B cell (primary cell): ENCODE measurements at regions not wholly inside any gene's neighbourhood (a gene's known extent, or its start where the extent isn't known, plus 50 kb on each side); places are given as distances from the start of the nearest gene placed in this dataset.

Source experiments
- ATAC-seq: fragments of 200-7000 bp; cut with Tn5 transposase; one replicate; pipeline ENCODE4 v1.10.0; 2021; ENCODE audit warnings: low read depth, mild to moderate bottlenecking, moderate number of reproducible peaks, moderate library complexity
- CTCF ChIA-PET: fragments of 350-600 bp; sonication (Branson Sonifier 250); formaldehyde crosslinking; loops from one replicate; lab custom pipeline; 2021; ENCODE audit warnings: antibody characterized with exemption, inconsistent platforms; lab: Charles Lee
- POLR2A ChIA-PET: fragments of 350-600 bp; sonication (Branson Sonifier 250); formaldehyde crosslinking; loops from one replicate; lab custom pipeline; 2021; ENCODE audit warnings: antibody characterized with exemption; lab: Charles Lee
- DNase-seq: peaks from one replicate; pipeline ENCODE4 v3.0.0; 2013
- H2AFZ ChIP-seq: 2 replicates; pipeline ENCODE4 v1.6.1; 2012; ENCODE audit warnings: mild to moderate bottlenecking, low read depth, low read length; ENCODE audit not compliant: insufficient read depth, poor library complexity, severe bottlenecking
- H3K27ac ChIP-seq, 2 donors: 1 replicate in 1 of 2; 2 replicates in 1 of 2; pipeline ENCODE4 v1.5.1; 2012 to 2013; ENCODE audit warnings: low read length in 2 of 2, mild to moderate bottlenecking in 2 of 2, moderate library complexity in 1 of 2
- H3K27me3 ChIP-seq, 4 experiments: fragments of 200-600 bp in 1 of 4; sonication (generic) in 1 of 4; replicated peaks in 1 of 4; 1 replicate in 2 of 4; 2 replicates in 2 of 4; pipeline versions ENCODE4 v1.6.1 to v1.7.0; 2013 to 2016; ENCODE audit warnings: low read length in 3 of 4, mild to moderate bottlenecking in 2 of 4, mixed read lengths in 1 of 4, moderate library complexity in 1 of 4; ENCODE audit not compliant: insufficient read depth in 4 of 4, control insufficient read depth in 3 of 4; ENCODE audit errors: control extremely low read depth in 1 of 4
- H3K36me3 ChIP-seq, 2 experiments: replicated peaks in 1 of 2; 1 replicate in 1 of 2; 2 replicates in 1 of 2; pipeline versions ENCODE4 v1.6.1 to v1.7.1; 2013; ENCODE audit warnings: low read length in 1 of 2; ENCODE audit not compliant: insufficient read depth in 2 of 2, control insufficient read depth in 1 of 2; ENCODE audit errors: control extremely low read depth in 1 of 2, extremely low read depth in 1 of 2
- H3K4me1 ChIP-seq, 2 donors: fragments of 200-600 bp in 1 of 2; sonication (generic) in 1 of 2; 1 replicate in 1 of 2; 2 replicates in 1 of 2; pipeline versions ENCODE4 v1.5.1 to v1.6.1; 2013 to 2017; ENCODE audit warnings: low read length in 2 of 2; ENCODE audit not compliant: control insufficient read depth in 2 of 2, insufficient read depth in 2 of 2
- H3K4me2 ChIP-seq: replicated peaks from 2 replicates; pipeline ENCODE3; 2012; ENCODE audit warnings: mild to moderate bottlenecking, low read depth, low read length; ENCODE audit not compliant: poor library complexity, severe bottlenecking
- H3K4me3 ChIP-seq, 5 experiments: fragments of 200-600 bp in 1 of 5; sonication (generic) in 1 of 5; 1 replicate in 3 of 5; 2 replicates in 2 of 5; pipeline versions ENCODE4 v1.5.1 to v1.7.0; 2011 to 2016; ENCODE audit warnings: low read length in 4 of 5, mild to moderate bottlenecking in 4 of 5, low read depth in 2 of 5, control low read depth in 1 of 5, moderate library complexity in 1 of 5; ENCODE audit not compliant: insufficient read depth in 1 of 5; ENCODE audit errors: control extremely low read depth in 1 of 5, extremely low read depth in 1 of 5
- H3K79me2 ChIP-seq: fragments of 200-600 bp; sonication (generic); one replicate; pipeline ENCODE4 v1.6.0; 2016; ENCODE audit warnings: low read length; ENCODE audit not compliant: control insufficient read depth, insufficient read depth
- H3K9ac ChIP-seq: fragments of 200-600 bp; sonication (generic); 2 replicates; pipeline ENCODE4 v1.6.1; 2017; ENCODE audit warnings: mild to moderate bottlenecking, low read length, moderate library complexity
- H3K9me3 ChIP-seq, 3 donors: one replicate each; pipeline versions ENCODE4 v1.6.1 to v1.7.1; 2013; ENCODE audit warnings: low read length in 2 of 3; ENCODE audit not compliant: control insufficient read depth in 2 of 3, insufficient read depth in 1 of 3; ENCODE audit errors: control extremely low read depth in 1 of 3
- H4K20me1 ChIP-seq: 2 replicates; pipeline ENCODE4 v1.6.0; 2012; ENCODE audit warnings: mild to moderate bottlenecking, low read length; ENCODE audit not compliant: insufficient read depth, control insufficient read depth, poor library complexity, severe bottlenecking
- H3K27ac Mint-ChIP-seq: one replicate; pipeline ENCODE4 v1.8.0; 2021; ENCODE audit warnings: mixed read lengths
- H3K27me3 Mint-ChIP-seq: one replicate; pipeline ENCODE4 v1.8.0; 2021; ENCODE audit warnings: mixed read lengths
- H3K4me1 Mint-ChIP-seq: one replicate; pipeline ENCODE4 v1.8.0; 2021; ENCODE audit warnings: mixed read lengths
- H3K4me3 Mint-ChIP-seq: one replicate; pipeline ENCODE4 v1.8.0; 2021; ENCODE audit warnings: mixed read lengths
- H3K9me3 Mint-ChIP-seq: one replicate; pipeline ENCODE4 v1.8.0; 2022; ENCODE audit warnings: mixed read lengths; ENCODE audit not compliant: insufficient read depth
- EZH2 ChIP-seq: IDR thresholded peaks from 2 replicates; pipeline ENCODE4 v1.6.1; 2012; ENCODE audit warnings: borderline replicate concordance, low read depth, mild to moderate bottlenecking, moderate library complexity, low read length; ENCODE audit not compliant: insufficient read depth, poor library complexity, severe bottlenecking
- WGBS: methylation state at CpG from one replicate; pipeline ENCODE4 v1.1.5; 2013; ENCODE audit warnings: missing lambda C conversion rate; ENCODE audit not compliant: insufficient coverage; 5-methylcytosine and 5-hydroxymethylcytosine counted together
- intact Hi-C: fragments of 100-400 bp; cut with micrococcal nuclease; formaldehyde crosslinking; loops from one replicate; pipeline ENCODE4 v1.10.0; 2022
- TF ChIP-seq, protein P1 (sequence below): fragments of 200-600 bp; IDR thresholded peaks from one replicate; pipeline ENCODE4 v1.8.0; 2022; ENCODE audit warnings: antibody characterized with exemption, mild to moderate bottlenecking

DNA sequence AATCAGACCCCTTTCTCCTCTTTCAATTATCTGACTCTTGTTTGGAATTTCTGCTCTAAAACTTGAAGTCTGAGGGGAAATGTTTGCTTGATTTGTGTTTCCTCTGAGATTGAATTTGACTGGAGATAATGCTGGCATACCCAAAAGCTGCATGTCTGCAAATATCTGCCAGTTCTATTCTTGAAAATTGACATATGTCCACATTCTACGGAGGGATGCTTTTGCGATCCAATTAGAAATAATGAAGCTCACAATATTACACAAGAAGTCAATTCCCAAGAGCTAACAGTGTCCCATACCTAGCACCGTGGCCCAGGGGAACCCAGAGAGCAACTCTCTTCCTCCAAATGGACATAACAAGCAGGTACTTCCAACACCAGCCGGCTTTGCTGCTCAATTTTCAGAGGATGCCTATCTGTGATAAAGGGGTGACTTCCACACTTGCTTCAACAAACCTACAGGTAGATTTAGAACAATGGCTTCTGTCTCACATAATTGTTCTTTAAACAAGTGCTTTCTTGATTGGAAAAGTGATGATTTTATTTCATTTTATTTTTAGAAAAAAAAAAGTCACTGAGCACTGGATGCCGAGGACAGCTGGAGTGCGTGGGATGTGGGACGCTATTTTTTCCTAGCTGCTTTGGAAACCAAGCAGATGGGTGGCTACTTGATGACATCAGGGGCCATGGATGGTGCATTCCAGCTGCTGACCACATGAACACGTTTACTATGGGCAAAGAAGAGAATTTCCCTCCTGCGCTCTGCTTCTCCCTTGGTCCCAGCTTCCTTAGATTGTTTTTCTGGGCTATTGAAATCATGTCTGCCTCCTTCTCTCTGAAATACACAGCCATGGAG is 488.9 kb downstream of the RNF144A start:
- ChIA-PET CTCF (no interaction called here), POLR2A (no interaction called here)
- Histone ChIP-seq H3K4me2 (no peak overlapping the region), H3K4me1 (no peaks in the 10 kb centered on the region), H4K20me1 (no peaks in the 10 kb centered on the region), H2AFZ (no peak overlapping the region), H3K36me3 (no peaks in the 10 kb centered on the region), H3K4me3 (no peak overlapping the region), H3K9me3 (no peaks in the 10 kb centered on the region), H3K27me3 (no peaks in the 10 kb centered on the region), H3K9ac (no peak overlapping the region), H3K27ac (no peak overlapping the region), H3K79me2 (no peaks in the 10 kb centered on the region)
- whole genome bisulfite sequencing: 92% methylated on average over 7 of the region's 9 CpGs
- no peak for DNase-seq
- H3K27ac Mint-ChIP-seq: no peak overlapping the region
- ATAC-seq: no peak
- peaks cover 12% of the 10 kb centered on the region for H3K27me3 Mint-ChIP-seq
- H3K4me1 Mint-ChIP-seq: no peaks in the 10 kb centered on the region
- intact Hi-C loops: no loop called here
- no peaks in the 10 kb centered on the region for H3K9me3 Mint-ChIP-seq
- TF ChIP-seq, protein P1, sequence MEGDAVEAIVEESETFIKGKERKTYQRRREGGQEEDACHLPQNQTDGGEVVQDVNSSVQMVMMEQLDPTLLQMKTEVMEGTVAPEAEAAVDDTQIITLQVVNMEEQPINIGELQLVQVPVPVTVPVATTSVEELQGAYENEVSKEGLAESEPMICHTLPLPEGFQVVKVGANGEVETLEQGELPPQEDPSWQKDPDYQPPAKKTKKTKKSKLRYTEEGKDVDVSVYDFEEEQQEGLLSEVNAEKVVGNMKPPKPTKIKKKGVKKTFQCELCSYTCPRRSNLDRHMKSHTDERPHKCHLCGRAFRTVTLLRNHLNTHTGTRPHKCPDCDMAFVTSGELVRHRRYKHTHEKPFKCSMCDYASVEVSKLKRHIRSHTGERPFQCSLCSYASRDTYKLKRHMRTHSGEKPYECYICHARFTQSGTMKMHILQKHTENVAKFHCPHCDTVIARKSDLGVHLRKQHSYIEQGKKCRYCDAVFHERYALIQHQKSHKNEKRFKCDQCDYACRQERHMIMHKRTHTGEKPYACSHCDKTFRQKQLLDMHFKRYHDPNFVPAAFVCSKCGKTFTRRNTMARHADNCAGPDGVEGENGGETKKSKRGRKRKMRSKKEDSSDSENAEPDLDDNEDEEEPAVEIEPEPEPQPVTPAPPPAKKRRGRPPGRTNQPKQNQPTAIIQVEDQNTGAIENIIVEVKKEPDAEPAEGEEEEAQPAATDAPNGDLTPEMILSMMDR: no peak
- no peak for TF ChIP-seq EZH2
- H3K4me3 Mint-ChIP-seq: no peak overlapping the region

DNA sequence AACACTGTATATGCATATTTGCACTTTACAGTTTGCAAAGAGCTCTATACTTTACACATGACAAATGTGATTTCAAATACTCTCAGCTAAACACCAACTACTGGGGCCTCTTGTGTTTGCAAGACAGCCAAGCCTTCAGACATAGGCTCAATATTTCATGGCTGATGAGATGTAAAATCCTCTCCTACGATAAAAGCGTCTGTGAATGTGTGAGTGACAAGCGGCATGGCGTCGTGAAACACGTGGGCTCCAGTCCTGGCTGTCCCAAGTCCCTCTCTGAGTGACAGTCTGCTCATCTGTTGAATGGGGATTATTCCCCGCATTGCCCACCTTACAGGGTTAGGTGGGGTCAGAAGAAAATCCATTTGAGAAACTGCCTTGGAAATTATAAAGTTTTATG is 489.8 kb downstream of the RNF144A start:
- Histone ChIP-seq H3K79me2 (no peaks in the 10 kb centered on the region), H4K20me1 (no peaks in the 10 kb centered on the region), H3K36me3 (no peaks in the 10 kb centered on the region), H3K9me3 (no peaks in the 10 kb centered on the region), H3K4me3 (no peak overlapping the region), H3K4me2 (no peak overlapping the region), H3K4me1 (no peaks in the 10 kb centered on the region), H3K27me3 (no peaks in the 10 kb centered on the region), H2AFZ (no peak overlapping the region), H3K27ac (no peak overlapping the region), H3K9ac (no peak overlapping the region)
- Mint-ChIP-seq H3K27me3 (peaks cover 11% of the 10 kb centered on the region), H3K4me1 (no peaks in the 10 kb centered on the region), H3K4me3 (no peak overlapping the region), H3K27ac (no peak overlapping the region), H3K9me3 (no peaks in the 10 kb centered on the region)
- no peak for DNase-seq
- ChIA-PET CTCF (no interaction called here), POLR2A (no interaction called here)
- TF ChIP-seq, protein P1: no peak
- TF ChIP-seq EZH2: no peak
- WGBS: 96% methylated on average over 6 of the region's 7 CpGs
- ATAC-seq: no peak
- intact Hi-C loops: no loop called here
